NCI-H2227 (cell line): ENCODE measurements at regions not wholly inside any gene's neighbourhood (a gene's known extent, or its start where the extent isn't known, plus 50 kb on each side); places are given as distances from the start of the nearest gene placed in this dataset.

ENCODE experiments used
- DNase-seq: peaks from one replicate; lab custom pipeline; 2025; ENCODE audit not compliant: unreplicated experiment; lab: John Stamatoyannopoulos, UW

- no peak for DNase-seq
These were observed 78.7 kb upstream of the MPHOSPH6 start for GRCh38 chr16:82248677-82249076.

- DNase-seq, result no peak
These were observed 78.1 kb upstream of the MPHOSPH6 start for GRCh38 chr16:82248012-82248656.

GRCh38 chr16:82242201-82242600 is 72.2 kb upstream of the MPHOSPH6 start:
- no peak for DNase-seq

- no peak for DNase-seq
These were observed 71.5 kb upstream of the MPHOSPH6 start for GRCh38 chr16:82241469-82242052.

DNA sequence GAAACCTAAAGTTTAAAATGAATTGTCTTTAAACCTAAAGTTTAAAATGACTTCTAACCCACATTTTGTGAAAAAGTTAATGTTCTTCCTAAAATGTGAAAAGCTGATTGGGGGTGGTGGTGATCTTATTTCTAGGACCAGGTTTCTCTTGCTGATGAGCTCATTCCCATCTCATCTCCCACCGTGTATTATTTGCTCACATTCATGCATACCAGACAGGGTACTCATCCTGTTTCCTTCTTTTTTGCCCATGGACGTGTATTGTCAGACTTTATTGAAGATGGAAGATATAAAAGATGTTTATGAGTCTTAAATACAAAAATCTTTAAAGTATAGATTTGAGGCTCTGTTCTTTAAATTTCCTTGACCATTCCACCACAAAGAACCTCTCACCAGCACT is 70.1 kb upstream of the MPHOSPH6 start:
- DNase-seq, result no peak

DNA sequence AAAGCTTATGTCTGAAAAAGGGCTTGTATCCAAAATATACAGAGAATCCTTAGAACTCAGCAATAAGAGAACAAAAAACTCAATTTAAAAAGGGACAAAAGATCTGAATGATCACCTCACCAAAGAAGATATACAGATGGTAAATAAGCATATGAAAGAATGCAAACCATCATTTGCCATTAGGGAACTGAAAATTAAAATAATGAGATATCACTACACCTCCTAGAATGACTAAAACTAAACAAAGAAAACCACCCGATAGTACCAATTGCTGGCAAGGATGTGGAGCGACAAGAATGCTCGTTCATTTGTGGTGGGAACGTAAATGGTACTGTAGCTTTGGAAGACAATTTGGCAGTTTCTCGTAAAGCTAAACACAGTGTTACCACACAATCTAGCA is 66.9 kb upstream of the MPHOSPH6 start:
- DNase-seq, result no peak

DNA sequence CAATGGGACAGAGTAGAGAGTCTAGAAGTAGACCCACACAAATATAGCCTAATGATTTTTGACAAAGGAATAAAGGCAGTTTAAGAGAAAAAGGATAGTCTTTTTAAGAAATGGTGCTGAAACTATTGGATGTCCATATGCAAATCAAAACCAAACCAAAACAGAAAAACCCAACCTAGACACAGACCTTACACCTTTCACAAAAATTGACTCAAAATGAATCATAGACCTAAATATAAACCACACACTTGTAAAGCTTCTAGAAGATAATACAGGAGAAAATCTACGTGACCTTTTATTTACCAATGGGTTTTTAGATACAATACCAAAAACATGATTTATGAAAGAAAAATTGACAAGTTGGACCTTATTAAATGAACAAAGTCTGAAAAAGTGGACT is 66.4 kb upstream of the MPHOSPH6 start:
- DNase-seq, result no peak

DNA sequence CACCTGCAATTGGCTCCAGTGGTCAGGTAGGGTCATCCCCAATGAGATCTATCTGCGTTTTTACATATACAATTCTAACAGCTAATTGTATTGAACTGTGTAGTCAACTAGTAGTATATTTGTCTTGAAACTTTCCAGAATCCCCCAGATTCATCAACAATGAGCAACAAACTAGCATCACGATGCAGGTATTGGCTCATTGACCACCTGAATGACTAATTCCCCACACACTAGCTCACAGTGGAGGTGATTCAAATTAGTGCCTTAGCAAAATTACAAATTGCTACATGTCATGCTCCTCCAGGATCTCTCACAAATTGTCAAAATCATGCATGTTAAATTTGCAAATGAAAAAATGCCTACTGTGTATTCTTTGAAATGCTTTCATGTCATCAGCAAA is 62.8 kb upstream of the MPHOSPH6 start:
- no peak for DNase-seq

GRCh38 chr16:82231008-82231787 is 61.2 kb upstream of the MPHOSPH6 start:
- DNase-seq, result no peak

DNA sequence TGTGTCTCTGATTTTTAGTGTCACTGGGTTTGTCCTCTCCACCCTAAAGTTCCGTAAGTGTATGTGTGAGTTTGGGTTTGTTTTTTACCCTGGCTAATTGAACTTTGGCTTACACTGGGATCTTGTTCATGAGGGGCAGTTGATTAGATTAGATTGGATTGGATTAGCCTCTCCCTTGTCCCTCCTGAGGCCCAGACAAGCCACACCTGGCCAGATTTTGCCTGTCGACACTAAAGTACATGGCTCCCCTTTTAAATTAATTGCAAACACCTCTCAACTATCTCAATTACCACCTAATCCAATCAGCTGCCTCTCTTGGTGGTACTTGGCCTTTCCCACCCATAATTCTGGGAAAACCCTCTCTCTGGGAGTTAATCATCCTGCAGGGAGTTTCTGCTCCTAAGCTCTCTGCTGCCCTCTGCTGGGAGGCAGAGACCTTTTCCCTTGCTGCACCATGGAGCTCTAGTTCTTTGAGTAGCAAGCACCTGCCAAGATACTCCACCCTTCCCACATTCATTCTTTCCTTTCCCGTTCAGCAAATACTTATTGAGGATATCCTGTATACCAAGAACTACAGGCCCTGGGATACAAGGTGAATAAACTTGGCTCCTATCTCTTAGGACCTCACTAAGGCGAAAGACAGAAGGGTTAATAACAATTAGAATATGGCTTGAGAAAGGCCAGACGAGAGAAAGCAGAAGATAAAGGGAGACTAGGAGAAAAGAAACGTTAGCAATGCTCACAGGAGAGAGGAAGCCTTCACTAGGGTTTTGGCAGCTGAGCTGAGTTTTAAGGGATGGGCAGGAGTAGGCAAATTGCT is 60.0 kb upstream of the MPHOSPH6 start:
- DNase-seq, result peak; percentile 55

GRCh38 chr16:82226327-82226726 is 56.3 kb upstream of the MPHOSPH6 start:
- no peak for DNase-seq

GRCh38 chr16:82224821-82225220 is 54.8 kb upstream of the MPHOSPH6 start:
- DNase-seq, result no peak

GRCh38 chr16:82220541-82220940 is 50.5 kb upstream of the MPHOSPH6 start:
- DNase-seq, result no peak
